COLO668 (cell line): ENCODE measurements at regions not wholly inside any gene's neighbourhood (a gene's known extent, or its start where the extent isn't known, plus 50 kb on each side); places are given as distances from the start of the nearest gene placed in this dataset.
A peak's percentile ranks its signal among the peaks of the same experiment; 100 is the strongest.
"Not testable (repeated sequence)": the region's sequence is repeated elsewhere in the genome, so short reads cannot be mapped to it uniquely, and the experiment has no call there.

Source experiments
- DNase-seq: peaks from one replicate; lab custom pipeline; 2025; ENCODE audit not compliant: unreplicated experiment; lab: John Stamatoyannopoulos, UW

DNA sequence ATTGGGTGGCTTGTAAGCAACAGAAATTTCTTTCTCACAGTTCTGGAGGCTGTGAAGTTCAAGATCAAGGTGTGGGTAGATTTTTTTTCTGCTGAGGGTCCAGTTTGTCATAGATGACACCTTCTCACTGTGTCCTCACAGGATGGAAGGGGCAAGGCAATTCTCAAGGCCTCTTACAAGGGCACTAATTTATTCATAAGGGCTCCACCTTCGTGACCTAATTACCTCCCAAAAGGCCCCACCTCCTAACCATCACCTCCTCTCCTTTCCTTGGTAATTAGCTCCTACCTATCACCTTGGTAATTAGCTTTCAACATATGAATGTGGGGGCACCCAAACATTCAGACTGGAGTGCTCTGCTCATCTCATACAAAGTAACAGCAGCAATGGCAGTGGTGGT is 92.3 kb upstream of the CD44 start:
- no peak for DNase-seq

DNA sequence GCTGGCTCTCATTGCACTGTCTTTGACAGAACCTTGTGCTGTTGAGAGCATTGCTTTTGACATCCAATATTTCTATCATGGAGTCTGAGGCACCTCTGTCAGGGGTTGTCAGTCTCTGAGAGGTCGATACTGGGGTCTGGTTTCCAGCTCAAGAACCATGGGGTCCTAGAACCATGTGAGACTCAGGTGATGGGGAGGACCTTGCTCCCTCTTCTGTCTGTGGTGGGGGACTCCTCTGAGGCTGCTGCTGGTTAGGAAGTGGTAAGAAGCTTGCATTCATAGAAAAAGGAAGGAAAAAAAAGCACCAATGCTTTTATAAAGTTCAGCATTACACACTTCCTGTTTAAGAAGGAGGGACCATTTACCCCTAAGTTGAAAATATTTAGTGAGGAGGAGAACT is 91.8 kb upstream of the CD44 start:
- no peak for DNase-seq

DNA sequence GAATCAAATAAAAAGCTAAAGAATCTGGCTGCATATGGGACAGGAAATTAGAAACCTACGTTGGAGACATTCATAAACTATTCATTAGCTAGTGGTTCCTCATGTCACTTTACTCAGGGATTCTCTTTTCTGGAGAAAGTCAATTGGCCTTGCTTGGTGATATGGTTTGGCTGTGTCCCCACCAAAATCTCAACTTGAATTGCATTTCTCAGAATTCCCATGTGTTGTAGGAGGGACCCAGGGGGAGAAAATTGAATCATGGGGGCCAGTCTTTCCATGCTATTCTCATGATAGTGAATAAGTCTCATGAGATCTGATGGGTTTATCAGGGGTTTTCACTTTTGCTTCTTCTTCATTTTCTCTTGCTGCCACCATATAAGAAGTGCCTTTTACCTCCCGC is 91.2 kb upstream of the CD44 start:
- DNase-seq: no peak

DNA sequence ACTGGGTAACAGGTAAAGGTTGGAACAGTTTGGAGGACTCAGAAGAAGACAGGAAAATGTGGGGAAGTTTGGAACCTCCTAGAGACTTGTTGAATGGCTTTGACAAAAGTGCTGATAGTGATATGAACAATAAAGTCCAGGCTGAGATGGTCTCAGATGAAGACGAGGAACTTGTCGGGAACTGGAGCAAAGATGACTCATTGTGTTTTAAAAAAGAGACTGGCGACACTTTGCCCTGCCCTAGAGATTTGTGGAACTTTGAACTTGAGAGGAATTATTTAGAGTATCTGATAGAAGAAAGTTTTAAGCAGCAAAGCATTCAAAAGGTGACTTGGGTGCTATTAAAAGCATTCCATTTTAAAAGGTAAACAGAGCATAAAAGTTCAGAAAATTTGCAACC is 90.6 kb upstream of the CD44 start:
- DNase-seq: not testable (repeated sequence)

DNA sequence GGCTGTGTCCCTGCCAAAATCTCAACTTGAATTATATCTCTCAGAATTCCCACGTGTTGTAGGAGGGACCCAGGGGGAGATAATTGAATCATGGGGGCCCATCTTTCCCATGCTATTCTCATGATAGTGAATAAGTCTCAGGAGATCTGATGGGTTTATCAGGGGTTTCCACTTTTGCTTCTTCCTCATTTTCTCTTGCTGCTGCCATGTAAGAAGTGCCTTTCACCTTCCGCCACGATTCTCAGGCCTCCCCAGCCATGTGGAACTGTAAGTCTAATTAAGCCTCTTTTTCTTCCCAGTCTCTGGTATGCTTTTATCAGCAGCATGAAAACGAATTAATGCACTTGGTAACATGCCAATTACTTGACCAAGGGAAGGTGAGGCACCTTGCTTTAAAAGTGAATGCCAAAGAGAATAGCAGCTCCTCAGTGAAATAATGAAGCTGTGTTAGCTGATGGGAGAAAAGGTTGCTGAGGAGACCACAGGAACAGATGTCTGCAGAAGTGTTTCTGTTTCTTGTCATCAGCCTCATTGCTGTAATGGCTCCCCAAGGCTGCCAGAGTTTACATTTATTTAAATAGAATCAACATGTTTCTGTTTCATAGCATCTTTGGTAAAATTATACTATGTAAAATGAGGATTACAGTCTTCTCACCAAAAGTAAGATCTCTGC is 89.0 kb upstream of the CD44 start:
- DNase-seq: no peak

DNA sequence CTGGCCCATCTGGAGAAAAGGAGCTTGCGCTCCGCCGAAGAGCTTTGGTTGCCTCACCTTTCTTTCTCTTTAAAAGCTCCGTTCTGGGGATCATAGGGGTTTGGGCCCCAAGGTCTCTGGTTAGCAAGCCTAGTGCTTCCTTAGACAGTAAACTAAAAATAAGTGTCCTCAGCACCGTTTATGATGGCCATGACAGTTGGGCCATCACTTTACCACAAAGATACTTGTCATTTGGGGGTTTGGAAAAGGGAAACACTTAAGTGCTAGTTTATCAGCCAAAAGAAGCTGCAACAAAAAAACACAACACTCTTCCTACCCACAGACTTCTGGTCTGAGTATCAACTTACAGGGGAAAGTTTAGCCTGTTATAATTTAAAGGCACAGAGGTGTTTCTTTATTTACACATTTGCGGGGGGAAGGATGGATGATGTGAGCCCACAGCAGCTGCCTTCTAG is 88.4 kb upstream of the CD44 start:
- no peak for DNase-seq

DNA sequence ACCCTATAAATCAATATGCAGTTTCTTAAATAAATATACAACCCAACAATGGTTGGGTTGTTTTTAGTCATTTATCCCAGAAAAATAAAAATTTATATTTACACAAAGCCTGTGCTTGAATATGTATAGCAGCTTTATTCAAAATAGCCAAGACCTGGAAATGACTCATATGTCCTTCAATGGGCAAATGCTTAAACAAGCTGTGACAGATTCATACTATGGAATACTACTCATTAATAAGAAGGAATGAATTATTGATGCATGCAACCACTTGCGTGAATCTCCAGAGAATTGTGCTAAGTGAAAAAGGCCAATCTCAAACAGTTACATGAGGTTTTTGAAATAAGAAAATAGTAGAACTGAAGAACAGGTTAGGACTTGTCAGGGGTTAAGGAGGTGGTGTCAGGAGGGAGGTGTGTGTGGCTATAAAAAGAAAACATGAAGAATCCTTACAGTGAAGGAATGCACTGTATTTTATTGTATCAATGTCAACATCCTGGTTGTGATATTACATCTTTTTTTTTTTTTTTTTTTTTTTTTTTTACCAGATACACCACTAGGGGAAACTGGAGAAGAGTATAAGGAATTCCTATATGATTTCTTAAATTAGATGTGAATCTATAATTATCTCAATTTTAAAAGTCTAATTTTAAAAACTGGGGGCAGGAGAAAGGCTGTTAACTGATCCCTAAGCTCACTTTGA is 82.4 kb upstream of the CD44 start:
- no peak for DNase-seq

DNA sequence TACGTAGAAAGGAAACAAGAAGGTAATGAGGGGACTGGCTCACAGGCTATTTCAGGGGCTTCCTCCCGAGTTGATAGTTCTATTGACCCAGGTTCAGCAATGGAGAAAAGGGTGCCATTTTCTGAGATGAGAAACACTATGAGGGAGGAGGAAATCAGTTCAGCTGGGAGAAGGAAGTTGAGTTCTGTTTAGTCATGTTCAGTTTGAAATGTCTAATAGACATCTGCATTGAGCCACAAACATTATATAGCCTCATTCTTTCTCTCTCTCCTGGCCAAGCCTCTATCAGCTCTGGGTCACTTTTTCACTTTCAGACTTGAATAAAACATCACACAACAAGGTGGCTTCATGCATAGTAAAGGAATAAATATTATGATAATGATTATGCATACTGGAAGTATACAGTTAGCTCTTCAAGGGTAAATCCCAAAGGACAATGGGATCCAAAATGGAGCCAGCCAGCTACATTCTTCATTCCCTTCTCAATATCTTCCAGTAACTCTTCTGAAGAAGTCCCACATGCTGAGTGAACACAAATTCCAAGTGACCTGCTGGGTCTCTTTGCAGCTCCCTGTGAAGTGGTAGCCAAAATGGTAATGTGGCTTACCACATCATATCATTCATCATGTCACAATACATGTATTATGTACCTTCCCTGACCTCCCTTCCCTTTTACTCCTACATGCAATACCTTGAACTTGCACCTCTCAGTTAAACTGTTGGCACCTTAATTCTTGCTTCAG is 80.9 kb upstream of the CD44 start:
- DNase-seq: no peak

DNA sequence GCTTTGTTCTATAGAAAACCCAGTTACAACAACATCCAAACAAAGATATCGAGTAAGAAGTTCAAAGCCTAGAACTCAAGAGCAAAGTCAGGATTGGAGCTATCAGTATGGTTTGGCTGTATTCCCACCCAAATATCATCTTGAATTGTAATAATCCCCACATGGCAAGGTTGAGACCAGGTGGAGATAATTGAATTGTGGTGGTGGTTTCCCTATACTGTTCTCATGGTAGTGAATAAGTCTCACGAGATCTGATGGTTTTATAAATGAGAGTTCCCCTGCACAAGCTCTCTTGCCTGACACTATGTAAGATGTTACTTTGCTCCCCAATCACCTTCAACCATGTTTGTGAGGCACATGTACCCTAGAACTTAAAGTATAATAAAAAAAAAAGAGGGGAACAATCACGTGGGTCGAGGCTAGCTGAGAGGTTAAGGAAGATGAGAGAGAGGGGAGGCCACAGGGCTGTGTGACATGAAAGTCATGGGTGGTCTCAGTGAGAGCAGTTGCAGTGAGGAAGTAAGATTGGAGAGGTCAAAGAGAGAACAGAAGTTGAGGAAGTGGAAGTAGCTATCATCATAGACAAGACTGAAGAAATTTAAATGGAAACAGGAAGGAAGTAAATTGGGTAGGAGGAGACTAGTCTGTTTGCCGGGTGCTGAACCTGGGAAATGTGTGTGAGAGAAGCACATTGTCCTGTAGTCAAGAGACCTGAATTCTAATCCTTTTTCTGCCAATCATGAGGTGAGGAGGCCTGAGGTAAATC is 80.1 kb upstream of the CD44 start:
- DNase-seq: no peak

DNA sequence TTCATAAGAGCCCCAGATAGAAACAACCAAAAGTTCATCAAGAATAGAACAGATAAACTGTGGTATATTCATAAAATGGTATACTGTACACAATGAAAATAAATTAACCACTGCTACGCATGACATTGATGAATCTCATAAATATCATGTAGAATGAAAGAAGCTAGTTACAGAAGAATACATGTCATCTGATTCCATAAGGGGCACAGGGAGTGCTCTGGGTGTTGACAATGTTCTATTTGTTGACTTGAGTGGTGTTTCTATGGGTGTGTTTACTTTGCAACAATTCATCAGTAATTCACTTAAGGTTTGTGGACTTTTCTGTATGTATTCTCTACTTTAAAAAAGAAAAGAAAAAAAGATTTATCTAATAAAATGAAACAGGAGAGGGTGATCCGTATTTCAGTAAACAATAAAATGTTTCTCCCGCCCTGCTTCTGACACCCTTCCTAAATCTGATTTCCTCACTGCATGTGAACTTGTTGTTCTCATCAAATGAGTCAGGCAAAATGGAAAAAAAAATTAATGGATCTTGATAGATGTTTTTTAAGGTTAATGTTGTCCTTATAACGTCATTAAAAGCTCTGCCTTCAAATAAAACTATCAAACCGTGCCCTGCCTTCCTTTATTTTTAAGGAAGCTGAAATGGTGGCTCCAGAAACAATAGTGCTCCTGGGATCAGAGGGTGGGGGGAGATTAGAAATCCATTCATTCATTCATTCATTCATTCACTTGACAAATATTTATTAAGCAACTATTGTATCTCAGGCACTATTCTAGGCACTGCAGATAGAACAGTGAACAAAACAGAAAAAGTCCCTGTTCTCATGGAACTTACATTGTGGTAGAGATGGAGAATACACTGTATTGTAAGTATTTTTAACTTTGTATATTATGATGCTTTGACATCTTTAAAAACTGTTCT is 77.2 kb upstream of the CD44 start:
- peak; percentile 29 for DNase-seq

DNA sequence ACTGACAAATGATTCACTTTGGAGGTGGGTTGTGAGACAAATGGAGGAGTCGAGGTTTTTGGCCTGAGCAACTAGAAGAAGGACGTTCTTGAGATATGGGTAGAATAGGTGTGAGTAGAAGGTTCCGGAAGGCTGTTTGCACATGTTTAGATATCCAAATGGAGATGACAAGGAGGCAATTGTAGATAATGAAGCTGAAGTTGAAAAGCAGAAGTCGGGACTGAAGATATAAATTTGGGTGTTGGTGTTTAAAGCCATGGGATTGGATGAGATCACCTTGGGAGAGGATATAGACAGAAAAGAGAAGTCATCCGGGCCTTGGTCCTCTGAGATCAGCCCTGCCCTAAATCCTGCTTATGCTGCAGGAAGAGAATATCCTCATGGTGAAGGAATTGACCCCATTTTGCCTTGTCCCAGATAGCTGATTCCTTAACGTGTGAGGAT is 75.5 kb upstream of the CD44 start:
- DNase-seq: no peak

DNA sequence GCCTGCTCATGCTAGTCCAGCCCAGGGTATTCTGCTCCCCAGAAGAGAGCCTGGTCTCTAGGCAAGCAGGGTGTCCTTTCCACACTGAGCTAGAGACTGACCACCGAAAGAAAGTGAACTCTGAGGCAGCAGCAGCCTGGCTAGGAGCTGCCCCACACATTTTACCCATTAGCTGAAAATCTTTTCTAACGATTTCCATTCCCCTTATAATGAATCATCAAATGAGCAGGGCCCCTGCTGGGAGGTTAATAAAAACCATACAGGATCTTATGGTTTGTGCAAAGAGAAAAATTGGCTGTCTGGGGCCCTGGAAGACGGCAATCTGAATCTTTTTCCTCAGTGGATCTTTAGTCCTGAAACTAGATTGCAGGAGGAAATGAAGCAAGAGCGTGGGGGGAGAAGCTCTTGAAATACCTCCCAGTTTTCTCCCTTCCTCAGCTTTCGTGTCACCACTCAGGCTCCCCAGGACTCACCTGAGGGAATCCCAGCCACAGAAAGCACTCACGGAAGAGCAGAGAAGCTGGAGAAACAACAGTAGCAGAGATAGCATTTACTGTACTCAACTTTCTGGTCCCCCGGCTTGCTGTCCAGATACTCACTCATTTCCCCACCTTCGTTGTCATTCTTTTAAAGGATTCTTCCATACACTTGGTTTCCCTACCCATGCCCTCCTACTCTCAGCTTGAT is 74.7 kb upstream of the CD44 start:
- no peak for DNase-seq

DNA sequence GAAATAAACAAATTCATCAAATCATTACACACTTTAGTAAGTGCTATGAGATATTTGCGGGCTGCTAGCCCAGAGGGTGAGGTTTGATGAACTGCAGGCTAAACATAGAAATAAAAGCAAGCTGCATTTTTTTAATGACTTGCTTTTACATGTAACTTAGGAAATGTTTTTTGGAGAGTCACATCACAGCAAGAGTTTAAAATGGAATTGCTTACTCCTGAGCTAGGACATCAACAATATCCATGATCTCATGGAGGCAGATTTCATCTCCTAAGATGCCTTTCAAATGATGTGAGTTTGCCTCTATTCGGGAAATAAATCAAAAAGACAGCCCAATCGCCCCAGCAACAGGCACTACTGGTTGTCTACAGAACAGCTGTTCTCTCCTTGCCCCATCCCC is 73.4 kb upstream of the CD44 start:
- no peak for DNase-seq

DNA sequence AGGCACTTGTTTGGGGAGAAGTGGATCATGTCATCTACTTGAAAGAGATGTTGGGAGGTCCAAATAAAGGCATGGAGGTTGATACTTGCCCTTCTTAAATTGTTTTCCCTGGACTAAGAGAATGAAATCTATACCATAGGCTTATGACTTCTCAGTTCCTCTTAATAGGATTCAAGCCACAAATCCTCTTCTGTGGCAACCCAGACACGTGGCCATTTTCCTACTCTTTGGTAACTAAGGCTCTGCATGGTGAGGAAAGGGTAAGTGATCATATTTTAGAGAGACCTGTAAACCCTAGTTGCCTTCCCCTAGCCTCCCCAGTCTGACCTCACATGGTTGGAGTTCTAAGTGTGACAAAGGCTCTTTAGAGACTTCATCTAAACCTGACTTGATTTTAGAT is 72.9 kb upstream of the CD44 start:
- no peak for DNase-seq

DNA sequence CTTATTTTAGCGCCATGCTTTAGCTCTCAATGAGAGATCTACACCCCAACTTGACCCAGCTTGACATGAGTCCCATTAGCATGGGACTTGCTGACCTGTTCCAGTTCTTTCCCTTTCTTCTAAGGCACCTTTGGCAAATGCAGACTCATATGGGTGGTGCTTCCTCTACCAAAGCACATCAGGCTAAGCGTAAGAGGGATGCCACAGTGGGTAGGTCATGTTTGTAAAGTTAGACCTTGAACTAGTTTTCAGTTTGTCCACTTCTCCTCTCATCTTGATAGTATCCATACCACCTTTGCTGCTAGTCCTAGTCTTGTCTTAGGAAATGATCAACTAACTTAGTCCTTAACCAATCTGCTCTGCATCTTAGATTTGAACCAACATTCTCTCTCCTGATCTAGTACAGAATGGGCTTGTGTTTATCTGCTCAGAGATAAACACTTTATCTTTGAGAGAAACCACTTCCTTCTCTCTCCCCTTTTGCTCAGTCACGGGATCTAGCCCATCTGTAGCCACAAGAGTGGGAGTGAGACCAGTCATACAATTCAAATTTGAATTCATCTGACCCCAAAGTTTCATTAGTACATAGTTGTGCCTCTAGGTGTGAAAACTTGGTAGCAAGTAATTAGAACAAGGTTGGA is 72.1 kb upstream of the CD44 start:
- DNase-seq: no peak

DNA sequence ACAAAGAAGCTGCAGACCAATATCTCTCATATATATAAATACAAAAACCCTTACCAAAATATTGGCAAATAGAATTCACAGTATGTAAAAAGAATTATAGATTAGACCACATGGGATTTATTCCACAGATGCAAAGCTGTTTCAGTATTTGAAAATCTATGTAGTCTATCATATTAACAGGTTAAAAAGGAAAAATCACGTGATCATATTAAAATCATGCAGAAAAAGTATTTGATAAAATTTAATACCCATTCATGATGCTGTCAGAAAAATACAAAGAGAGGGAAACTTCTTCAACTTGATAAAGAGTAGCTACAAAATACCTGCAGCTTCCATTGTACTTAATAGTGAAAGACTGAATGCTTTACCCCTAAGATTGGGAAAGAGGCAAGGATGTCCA is 67.2 kb upstream of the CD44 start:
- DNase-seq: no peak

DNA sequence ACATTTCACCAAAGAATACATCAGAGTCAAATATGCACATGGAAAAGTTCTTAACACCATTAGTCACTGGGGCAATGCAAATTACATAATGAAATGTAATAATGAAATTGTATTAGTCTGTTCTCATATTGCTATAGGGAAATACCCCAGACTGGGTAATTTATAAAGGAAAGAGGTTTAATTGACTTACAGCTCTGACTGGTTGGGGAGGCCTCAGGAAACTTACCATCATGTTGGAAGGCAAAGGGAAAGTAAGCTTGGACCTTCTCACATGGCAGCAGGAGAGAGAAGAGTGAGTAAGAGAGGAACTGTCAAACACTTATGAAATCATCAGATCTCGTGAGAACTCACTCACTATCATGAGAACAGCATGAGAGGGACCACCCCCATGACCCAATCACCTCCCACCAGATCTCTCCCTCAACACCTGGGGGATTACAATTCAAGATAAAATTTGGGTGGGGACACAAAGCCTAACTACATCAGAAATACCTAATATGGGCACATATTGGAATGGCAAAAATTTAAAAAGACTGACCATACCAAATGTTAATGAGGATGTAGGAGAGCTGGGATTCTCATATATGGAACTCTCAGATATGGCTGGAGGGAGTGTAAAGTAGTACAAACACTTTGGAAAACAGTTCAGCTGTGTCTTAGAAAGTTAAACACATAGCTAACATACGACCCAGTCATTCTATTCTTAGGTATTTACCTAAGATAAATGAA is 65.1 kb upstream of the CD44 start:
- DNase-seq: no peak

DNA sequence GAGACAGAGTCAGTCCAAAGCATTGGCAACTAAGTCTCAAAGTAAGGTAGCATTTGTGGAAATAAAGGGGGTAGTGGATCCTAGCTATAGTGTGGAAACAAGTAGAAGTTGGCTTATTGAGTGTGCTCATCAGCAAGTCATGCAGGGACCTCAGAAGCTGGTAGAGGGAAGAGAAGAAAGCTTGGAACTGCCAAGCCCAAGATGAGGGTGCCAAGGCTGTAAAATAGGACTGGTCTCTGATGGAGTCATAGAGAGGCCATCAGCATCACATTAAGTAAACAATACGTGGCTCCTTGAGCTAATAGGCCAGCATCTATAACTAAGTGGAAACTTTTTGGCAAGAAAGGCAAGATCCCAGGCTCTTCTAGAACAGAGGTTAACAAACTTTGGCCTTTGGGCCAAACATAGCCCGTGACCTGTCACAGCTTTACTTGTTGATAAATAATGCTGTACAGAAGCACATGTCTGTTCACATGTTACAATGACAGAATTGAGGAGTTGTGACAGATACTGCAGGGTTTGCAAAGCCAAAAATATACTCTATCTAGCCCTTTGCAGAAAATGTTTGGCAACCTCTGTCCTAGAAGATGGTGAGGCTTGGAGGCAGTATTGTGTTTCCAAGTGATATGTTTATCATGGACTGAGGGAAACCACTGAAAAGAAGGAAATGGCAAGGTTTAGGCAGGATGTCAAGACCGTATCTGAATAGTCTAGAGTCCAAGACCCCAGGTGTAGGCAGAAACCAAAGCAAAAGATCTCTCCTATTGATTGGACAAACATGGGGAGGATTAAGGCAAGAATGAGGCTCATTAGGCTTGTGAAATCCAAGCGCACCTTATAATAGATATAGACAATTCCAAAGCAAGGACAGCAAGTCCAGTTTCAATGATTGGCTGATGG is 62.5 kb upstream of the CD44 start:
- DNase-seq: no peak
